GM13977 (cell line): ENCODE measurements at regions not wholly inside any gene's neighbourhood (a gene's known extent, or its start where the extent isn't known, plus 50 kb on each side); places are given as distances from the start of the nearest gene placed in this dataset.

Experiments used
- DNase-seq: peaks from one replicate; pipeline ENCODE4 v3.0.0; 2012; ENCODE audit warnings: low spot score
- CTCF ChIP-seq: IDR thresholded peaks from 2 replicates; pipeline ENCODE4 v1.5.1; 2012; ENCODE audit warnings: mild to moderate bottlenecking, control low read depth; ENCODE audit not compliant: insufficient read depth; ENCODE audit errors: extremely low read depth, missing control alignments
- in situ Hi-C: fragments of 300-500 bp; cut with MboI; formaldehyde crosslinking; loops from one replicate; pipeline ENCODE4 v1.12.0; 2022; ENCODE audit warnings: low sequenced_read_pairs, low pct_unique_long_range_greater_than_20kb, mixed read lengths, inconsistent platforms; ENCODE audit not compliant: unreplicated experiment

GRCh38 chr6:127641905-127642304 lies 64.9 kb downstream of the C6orf58 start:
- in situ Hi-C loops, result no loop called here

More at GRCh38 chr6:127641905-127642304, 64.9 kb downstream of the C6orf58 start:
- TF ChIP-seq CTCF, result peak; percentile 71
- DNase-seq, result peak; percentile 12
